ENCODE measurements at regions not wholly inside any gene's neighbourhood (a gene's known extent, or its start where the extent isn't known, plus 50 kb on each side); places are given as distances from the start of the nearest gene placed in this dataset.

GRCh38 chr16:59214455-59214854 is 480.3 kb upstream of the GOT2 start:
- TF ChIP-seq CTCF (IDR thresholded peaks at IDR 0.05) (no peak), POLR2A (IDR thresholded peaks at IDR 0.05) (no peak)

All from uterus (tissue), 2 donors.